Stimulated activated CD4-positive, alpha-beta T cell treated with anti-CD3 and anti-CD28 coated beads, Interleukin-12 subunit alpha, Interleukin-12 subunit beta, amount 100 ng/mL, for 24 hours (primary cell): ENCODE measurements at regions not wholly inside any gene's neighbourhood (a gene's known extent, or its start where the extent isn't known, plus 50 kb on each side); places are given as distances from the start of the nearest gene placed in this dataset.

Experiments used
- DNase-seq, 2 experiments: peaks; one replicate each; pipeline ENCODE4 v3.0.0-alpha.2; 2020; ENCODE audit warnings: low read depth in 2 of 2

DNA sequence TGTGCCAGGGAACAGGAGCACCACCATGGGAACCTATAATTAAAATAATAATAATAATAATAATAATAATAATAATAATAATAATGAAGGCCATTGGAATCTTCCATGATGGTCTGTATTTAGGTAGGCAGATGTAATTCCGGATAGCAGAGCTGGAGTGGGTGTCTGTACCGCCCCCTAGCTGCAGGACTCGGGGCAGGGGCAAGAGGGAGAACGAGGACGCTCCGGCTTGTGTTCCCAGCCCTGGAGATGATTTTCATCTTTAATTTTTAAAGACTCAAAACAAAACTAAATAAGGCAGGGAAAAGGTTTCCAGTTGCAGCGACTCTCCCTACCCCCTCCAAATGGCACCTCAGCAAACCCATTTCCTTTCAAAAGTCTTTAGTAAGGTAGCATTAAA, 501.1 kb downstream of the VRK1 start:
- DNase-seq = no peak

DNA sequence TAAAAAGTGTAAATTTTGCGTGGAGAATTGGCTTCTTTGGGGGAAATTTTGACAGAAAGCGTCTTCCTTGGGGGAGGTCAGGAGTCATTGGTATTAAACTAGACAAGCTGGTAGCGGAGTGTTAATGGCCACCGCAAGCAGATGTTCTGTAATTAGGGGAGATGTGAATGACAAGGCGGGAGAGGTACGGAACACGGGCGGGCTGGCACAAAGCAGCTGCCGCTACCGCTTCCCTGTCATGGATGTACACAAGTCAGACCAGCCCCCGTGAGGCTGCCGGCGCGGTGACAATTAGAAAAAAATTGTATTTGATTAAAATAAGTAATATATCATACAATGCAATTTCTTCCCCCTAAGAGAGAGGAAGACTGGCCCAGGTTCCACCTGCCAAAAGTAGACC, 501.6 kb downstream of the VRK1 start:
- DNase-seq = no peak

DNA sequence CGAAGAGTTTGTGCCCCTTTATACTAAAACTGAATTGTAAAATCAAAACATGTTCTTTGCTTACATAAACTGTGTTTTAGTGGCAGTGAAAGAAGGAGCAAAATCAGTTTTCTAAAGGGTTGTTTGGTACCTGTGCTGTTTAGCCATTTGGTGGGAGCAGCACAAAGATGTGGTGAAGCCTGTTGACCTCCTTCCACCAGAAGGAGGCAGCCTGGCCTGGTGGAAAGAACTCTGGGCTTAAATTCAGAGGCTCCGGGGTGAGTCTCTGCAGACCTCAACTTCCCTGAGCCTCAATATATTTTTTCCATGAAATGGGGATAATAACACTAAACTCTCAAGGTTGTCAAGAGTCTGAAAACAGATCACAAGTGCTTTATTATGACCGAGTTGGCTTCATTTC, 502.5 kb downstream of the VRK1 start:
- no peak for DNase-seq

DNA sequence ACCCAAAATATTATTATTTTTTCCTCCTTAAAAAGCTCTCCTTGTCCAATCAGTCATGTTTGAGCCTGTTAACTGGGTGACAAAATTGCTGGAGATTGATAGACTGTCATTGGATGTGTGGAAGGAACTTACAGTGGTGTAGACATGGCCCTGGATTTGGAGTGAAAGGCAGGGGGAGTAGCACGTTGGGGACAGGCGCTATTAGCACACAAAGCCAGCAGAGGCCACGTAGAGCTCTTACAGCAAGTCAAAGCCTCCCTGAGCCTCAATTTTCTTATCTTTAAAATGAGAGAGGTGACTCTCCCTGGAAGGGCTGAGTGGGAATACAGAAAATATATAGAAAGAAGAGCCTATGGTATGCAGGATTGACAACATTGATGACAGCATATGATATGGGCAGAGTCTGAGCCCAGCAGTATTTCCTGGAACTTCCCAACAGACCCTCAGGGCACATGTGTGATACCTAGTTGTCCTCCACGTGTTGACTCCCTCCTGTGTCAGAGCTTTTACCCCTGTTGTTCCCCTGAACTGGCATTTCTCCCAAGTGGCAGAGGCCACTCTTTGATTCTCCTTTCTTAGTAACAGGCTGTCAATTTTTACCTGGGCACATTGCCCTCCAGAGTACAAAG, 504.9 kb downstream of the VRK1 start:
- no peak for DNase-seq

DNA sequence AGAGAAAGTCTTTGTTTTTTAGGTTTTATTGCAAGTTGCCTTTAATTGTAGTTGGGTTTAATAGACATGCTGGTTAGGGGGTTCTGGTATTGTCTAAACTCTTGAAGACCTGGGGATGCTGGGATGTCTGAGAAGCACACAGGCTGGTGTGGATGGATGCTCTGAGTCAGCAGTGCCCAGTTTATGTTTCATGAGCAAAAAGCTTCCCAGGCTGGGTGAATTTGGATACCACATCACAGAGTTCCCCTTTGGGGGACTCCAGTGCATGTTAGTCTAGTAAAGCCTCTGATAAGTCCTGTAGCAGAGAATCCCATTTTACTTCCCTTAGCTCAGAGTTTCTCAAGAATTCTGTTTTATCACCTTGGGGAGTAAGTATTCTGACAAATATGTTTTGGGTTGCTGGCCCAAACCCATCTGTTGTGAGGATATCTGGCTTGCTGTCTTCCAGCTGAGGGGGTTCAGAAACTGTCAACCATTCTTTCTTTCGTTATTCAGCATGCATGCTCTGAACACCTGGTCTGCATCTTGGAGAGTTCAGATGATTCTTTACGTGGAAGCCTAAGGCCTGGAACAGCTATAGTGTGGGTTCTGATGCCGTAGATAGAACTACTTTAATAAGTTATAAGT, 509.1 kb downstream of the VRK1 start:
- DNase-seq = no peak

DNA sequence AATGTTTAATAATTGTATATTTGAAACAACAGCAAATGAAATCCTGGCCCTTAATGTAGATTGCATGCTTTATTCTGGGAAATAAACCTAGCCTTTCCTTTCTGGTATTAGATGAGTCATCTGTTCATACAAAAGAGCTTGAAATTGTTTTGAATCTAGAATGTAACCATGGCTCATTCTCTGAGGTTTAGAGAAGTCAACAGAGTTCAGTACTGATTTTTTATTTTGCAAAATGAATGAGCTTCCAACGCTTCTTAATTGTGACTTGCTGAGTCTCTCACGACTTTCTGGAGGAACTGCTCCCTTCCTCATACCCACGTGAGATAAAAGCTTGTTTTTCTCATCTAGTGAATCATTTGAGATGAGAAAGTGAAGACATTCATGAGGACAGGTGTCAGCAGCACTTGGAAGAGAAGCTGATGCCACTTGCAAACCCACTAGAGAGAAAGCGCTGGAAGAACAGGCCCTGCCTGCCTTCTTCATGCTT, 509.6 kb downstream of the VRK1 start:
- no peak for DNase-seq

DNA sequence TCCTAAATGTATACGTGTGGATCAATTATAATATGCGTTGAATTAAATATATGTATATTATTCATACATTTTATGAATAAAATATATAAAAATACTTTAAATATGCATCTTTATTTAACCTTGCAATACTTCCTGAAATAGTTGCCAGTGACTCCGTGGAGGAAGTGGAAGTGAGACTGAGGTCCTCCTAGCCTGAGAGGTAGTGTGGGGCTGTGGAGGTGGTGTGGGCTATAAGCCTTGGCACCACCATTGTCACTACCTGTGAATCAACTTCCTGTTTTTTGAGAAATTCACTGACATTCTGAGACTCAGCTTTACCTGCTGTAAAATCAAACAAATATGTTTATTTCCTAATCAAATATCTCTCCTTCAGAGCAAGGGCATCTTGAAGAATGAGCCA, 514.2 kb downstream of the VRK1 start:
- DNase-seq = no peak

DNA sequence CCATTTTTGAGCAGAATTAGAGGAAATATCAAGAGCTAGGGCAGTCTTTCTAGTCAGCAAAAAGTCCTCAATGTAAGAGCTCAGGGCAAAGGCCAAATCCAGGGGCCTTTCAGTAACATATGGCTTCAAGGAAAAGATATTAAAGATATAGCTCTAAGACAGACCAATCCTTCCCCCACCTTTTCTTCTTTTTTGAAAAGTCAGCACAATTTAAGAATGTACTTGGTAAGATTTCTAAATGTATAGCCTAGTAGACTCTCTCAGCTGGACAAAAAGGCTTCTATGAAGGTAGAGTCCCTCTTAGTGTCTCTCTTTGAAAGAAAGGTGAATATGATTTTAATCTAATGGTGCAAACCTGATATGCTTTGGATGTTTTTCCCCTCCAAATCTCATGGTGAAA, 515.7 kb downstream of the VRK1 start:
- no peak for DNase-seq

DNA sequence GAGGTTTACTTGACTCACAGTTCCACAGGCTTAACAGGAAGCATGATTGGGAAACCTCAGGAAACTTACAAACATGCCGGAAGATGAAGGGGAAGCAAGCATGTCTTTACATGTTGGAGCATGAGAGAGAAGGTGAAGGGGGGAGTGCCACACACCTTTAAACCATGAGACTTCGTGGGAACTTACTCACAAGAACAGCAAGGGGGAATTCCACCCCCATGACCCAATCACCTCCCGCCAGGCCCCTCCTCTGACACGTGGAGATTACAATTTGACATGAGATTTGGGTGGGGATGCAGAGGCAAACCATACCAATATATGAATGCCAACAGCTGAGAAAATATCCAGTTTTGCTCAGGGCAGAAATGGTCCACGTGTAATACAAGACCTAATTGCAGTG, 518.6 kb downstream of the VRK1 start:
- DNase-seq = no peak

DNA sequence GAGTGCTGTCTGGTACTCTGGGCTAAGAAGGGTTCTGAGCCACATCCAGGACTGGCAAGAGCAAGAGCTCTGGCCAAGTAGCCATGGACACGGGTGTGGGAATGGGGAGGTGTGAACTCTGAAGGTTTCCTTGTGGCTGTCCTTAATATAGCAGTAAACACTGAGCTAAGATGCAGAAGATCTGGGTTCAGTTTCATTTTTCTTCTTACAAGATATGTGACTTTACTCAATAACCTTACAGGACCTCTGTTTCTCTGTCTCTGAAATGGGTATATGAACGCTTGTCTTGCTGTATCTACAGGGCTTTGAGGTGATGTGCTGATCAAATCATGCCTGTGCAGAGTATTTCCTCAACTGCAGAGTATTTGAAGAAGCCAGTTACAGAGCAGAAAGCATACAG, 521.2 kb downstream of the VRK1 start:
- no peak for DNase-seq

DNA sequence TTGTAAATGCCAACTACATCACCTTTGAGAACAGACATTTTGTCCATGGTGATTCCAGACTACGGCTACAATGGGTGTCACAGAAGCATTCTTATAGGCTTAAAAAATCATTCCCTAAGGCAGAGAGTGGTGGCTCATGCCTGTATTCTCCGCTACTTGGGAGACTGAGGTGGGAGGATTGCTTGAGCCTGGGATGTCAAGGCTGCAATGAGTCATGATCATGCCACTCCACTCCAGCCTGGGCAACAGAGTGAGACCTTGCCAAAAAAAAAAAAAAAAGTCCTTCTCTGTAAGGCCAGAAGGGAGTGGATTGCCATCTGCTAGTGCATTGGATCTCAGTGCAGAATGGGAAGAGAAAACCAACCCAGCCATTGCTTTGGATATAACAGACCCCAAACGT, 522.5 kb downstream of the VRK1 start:
- no peak for DNase-seq

DNA sequence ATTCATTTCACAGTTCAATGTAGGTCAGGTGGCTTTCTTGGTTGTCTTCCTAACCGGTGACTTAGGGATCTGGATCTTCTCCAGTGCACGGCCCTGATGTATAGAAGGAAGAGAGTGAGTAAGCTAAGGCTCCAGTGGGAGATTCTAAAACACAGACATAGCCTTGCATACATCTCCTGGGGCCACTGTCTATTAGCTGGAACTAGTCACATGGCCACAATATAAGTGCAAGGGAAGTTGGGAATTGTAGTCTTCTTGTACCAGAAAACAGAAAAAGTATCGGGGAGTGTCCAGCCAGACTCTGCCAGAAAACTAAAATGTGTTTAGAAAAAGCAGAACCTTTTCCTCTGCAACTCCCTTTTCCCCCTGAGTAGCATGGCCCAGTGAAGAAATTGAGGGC, 531.6 kb downstream of the VRK1 start:
- DNase-seq = no peak

DNA sequence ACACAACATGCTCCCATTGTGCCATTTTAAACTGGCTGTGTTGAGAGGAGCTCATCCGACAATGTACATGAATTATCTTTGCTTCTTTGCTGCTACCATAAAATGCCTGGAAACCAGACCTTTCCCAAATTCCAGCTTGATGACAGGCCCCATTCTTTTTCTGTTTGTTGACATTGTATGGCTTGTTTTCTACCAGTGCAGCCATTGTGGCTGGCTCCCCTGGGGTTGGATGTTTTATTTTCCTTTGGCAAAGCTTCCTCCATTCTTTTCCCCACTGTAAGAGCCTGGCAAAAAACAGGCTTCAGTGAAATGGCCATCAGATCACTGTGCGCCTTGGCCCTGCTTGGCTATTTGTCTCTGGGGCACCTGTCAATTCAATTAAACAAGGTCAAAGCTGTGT, 532.5 kb downstream of the VRK1 start:
- DNase-seq = no peak

DNA sequence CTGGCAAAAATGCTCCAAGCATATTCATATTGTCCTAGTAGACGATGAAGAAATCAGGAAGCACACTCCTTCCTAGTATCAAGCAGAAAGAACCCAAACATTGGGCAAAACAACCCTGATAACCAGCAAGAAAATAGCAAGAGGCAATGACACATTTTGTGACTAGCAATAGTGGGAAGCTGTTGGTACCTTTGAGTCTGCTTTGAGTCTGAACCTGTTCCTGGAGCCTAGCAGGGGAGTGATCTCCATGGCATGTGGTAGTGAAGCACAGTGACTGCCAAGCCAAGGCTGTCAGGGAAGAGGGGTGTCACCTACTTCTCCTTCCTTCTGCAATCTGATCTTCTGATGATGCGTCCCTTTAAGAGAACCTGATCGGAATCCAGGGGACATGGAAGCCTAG, 533.9 kb downstream of the VRK1 start:
- no peak for DNase-seq

DNA sequence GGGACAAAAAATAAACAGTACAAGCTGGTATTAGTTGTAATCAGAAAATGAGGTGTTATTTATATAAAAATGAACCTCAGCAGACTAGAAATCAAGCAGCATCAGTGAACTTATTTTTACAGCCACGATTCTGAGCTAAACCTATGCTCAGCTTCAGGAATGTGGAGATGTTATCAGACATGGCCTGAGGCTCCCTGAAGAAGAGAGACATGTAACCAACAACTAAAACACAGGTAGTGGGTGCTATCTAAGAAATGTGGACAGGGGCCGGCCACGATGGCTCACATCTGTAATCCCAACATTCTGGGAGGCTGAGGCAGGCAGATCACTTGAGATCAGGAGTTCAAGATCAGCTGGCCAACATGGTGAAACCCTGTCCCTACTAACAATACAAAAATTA, 534.3 kb downstream of the VRK1 start:
- no peak for DNase-seq

DNA sequence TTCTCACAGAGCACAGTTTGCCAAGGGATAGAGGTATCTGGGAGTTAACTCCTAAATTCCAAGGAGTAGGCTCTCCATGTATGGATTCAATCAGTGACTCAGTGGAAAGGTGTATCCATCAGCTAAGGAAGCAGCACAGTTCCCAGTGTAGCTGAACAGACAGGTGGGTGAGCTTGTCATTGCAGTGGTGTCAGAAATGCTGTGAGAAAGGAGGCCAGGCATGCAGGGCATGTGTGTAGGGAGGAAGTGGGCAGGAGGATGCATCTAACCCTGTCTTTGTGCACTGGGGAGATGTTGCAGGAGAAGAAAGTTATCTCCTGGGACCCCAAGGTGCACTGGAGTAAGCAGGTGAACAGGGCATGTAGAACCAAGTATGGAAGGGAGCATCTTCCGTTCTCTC, 539.0 kb downstream of the VRK1 start:
- DNase-seq = no peak

DNA sequence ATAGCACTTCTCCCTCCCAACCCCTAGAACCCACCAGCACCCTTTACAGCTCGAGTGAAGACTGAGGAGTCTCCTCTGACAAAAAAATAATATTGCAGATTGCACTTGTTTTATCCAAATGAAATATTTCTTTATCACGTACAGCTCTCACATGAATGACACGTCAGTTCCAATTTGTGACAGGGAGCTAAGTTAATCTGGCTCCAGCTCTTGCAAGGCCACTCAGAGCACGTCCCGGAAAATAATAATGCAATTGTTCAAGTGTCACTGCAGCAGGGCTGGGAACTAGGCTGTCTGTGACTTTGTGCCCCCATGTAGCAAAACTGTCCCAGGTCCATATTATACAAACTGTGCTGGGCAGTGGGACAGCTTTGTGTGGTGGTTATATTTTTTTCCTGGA, 539.6 kb downstream of the VRK1 start:
- DNase-seq = no peak

DNA sequence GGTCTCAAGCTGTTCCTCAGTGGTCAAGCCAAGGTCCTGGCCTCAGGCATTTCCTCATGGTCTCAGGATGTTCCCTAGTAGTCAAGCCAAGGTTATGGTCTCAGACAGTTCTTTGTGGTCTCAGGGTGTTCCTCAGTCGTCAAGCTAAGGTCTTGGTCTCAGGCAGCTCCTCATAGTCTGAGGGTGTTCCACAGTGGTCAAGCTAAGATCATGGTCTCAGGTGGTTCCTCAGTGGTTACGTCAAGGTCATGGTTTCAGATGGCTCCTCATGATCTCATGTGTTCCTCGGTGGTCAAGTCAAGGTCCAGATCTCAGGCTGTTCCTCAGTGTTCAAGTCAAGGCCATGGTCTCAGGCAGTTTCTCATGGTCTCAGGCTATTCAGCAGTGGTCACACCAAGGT, 540.1 kb downstream of the VRK1 start:
- no peak for DNase-seq

DNA sequence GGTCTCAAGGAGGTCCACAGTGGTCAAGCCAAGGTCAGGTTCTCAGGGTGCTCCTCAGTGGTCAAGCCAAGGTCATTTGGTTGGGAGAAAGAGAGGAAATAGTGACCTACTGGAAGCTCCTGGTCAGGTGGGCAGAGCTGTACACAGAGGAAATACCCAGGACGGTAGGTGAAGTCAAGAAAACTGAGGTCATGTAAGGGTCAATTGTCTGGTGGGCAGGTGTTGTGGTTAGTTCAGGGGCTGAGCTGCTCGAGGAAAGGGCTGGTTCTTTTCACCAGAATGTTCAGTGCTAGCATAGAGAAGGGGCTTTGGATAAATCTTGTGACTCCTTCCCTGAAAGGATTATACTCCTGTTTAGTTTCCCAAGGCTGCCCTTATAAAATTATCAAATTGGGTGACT, 540.5 kb downstream of the VRK1 start:
- no peak for DNase-seq

DNA sequence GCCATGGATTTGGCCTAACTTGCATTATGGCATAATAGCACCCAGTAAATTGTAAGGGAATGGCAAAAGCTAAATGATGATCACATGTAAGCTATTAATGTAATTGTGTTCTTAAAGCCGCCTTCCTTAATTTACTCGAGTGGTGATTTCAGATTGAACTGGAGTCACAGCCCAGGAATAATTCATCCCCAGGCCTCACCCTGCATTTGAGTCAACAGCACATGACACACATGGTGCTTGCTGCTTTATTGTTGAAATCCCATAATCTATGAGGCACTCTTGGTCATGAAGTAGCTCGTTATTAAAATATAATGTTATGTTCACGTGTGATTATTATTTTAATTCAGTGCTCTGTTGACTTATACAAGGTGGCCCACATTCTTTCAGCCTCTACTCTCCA, 547.5 kb downstream of the VRK1 start:
- no peak for DNase-seq

DNA sequence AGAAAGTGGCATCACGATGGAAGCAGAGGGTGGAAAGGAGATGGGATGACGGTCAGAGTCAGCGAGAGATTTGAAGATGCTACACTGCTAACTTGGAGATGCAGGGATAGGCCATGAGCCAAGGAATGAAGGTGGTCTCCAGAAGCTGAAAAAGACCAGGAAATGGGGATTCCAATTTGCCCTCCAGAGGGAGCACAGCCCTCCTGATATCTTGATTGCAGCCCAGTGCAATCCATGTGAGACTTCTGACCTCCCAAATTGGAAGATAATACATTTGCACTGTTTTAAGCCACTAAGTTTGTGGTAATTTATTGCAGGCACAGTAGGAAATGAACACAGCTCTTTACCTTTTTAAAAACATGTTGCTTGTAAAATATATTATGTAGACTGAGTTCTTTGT, 549.5 kb downstream of the VRK1 start:
- no peak for DNase-seq

DNA sequence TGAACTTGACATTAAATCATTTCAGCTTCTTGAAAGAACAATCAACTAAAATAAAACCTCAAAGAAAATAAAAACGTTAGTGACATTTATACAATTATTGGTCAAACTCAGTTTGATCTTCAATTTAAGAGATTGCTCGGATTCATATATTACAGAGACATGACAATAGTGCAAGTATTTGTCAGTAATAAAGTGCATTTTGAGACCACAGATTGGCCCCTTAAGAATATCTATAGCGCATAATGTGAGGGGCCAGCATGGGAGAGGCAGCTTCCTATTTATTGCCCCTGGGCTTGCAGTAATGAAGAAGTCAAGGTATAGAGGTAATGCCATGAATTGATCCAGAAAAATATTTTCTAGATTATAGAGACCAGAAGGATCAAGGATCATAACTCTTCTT, 552.3 kb downstream of the VRK1 start:
- DNase-seq = no peak

DNA sequence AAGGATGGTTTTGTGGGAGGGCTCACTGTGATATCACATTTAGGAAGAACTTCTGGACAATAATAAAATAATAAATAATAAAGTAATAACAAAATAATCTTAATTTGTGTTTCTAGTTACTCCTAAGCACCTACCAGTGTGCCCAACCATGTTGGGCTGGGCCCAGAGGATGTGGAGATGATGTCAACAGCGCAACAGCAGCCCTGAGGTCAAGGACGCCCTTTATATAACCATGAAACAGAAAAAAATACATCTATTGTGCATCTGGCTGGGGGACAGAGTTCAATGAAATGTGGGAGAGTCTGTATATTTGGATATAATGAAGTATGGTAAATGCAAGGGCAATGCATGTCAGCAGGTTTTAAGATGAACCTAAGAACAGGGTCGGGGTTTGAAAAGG, 552.8 kb downstream of the VRK1 start:
- no peak for DNase-seq

DNA sequence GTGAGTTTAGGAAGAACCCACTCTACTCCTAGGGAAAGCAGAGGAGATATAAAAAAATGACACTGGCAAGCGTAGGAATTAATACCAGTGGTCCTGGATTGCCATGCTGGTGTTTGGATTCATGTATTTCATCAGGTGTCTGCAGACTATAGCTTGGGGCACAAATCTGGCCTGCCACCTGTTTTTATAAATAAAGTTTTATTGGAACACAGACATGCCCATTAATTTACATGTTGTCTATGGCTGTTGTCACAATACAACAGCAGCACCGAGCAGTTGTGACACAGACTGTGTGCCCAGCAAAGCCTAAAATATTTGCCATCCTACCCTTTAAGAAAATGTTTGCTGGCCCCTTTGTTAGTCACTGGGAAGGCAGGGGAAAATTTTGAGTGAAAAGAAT, 553.2 kb downstream of the VRK1 start:
- DNase-seq = no peak
